Common myeloid progenitor, CD34-positive (primary cell): ENCODE measurements at regions not wholly inside any gene's neighbourhood (a gene's known extent, or its start where the extent isn't known, plus 50 kb on each side); places are given as distances from the start of the nearest gene placed in this dataset.
A peak's percentile ranks its signal among the peaks of the same experiment; 100 is the strongest.

Experiments used
- CTCF ChIA-PET: fragments of 350-600 bp; sonication (Branson Sonifier 250); formaldehyde crosslinking; loops from one replicate; lab custom pipeline; 2021; ENCODE audit warnings: antibody characterized with exemption; lab: Charles Lee
- POLR2A ChIA-PET: fragments of 350-600 bp; sonication (Branson Sonifier 250); formaldehyde crosslinking; loops from one replicate; lab custom pipeline; 2021; ENCODE audit warnings: antibody characterized with exemption; lab: Charles Lee
- DNase-seq, 3 donors: peaks; one replicate each; pipeline versions ENCODE4 v3.0.0 to v3.0.0-alpha.2; 2013
- H3K27ac ChIP-seq, 2 experiments: 1 replicate in 1 of 2; 2 replicates in 1 of 2; pipeline ENCODE4 v1.7.0; 2013; ENCODE audit warnings: inconsistent platforms in 2 of 2, low read length in 2 of 2, mild to moderate bottlenecking in 2 of 2, low read depth in 1 of 2, moderate library complexity in 1 of 2; ENCODE audit not compliant: severe bottlenecking in 2 of 2, insufficient read depth in 1 of 2, poor library complexity in 1 of 2
- H3K27me3 ChIP-seq, 5 experiments: replicated peaks in 2 of 5; 1 replicate in 3 of 5; 2 replicates in 2 of 5; pipeline versions ENCODE4 v1.6.1 to v1.7.0; 2013; ENCODE audit warnings: low read length in 4 of 5, mild to moderate bottlenecking in 2 of 5, moderate library complexity in 2 of 5, inconsistent platforms in 1 of 5; ENCODE audit not compliant: insufficient read depth in 5 of 5, control insufficient read depth in 4 of 5
- H3K36me3 ChIP-seq, 4 experiments: 1 replicate in 2 of 4; 2 replicates in 2 of 4; pipeline versions ENCODE4 v1.6.1 to v1.7.0; 2013; ENCODE audit warnings: low read length in 3 of 4, control low read depth in 1 of 4, mild to moderate bottlenecking in 1 of 4; ENCODE audit not compliant: control insufficient read depth in 4 of 4, insufficient read depth in 4 of 4
- H3K4me1 ChIP-seq, 4 experiments: 1 replicate in 3 of 4; 2 replicates in 1 of 4; pipeline versions ENCODE4 v1.6.1 to v1.7.1; 2013; ENCODE audit warnings: low read length in 3 of 4, mild to moderate bottlenecking in 3 of 4, control low read depth in 1 of 4, inconsistent platforms in 1 of 4, moderate library complexity in 1 of 4; ENCODE audit not compliant: control insufficient read depth in 4 of 4, insufficient read depth in 4 of 4; ENCODE audit errors: control extremely low read depth in 1 of 4
- H3K4me3 ChIP-seq, 7 experiments: 1 replicate in 4 of 7; 2 replicates in 3 of 7; pipeline versions ENCODE4 v1.5.1 to v1.7.0; 2013; ENCODE audit warnings: mild to moderate bottlenecking in 7 of 7, low read length in 6 of 7, moderate library complexity in 6 of 7, inconsistent platforms in 2 of 7, low read depth in 2 of 7, control low read depth in 1 of 7; ENCODE audit not compliant: insufficient read depth in 4 of 7, control insufficient read depth in 1 of 7; ENCODE audit errors: extremely low read depth in 1 of 7
- H3K9me3 ChIP-seq, 5 experiments: 1 replicate in 4 of 5; 2 replicates in 1 of 5; pipeline versions ENCODE4 v1.6.1 to v1.7.1; 2013; ENCODE audit warnings: low read length in 4 of 5, mild to moderate bottlenecking in 2 of 5, inconsistent platforms in 1 of 5, low read depth in 1 of 5, moderate library complexity in 1 of 5; ENCODE audit not compliant: control insufficient read depth in 4 of 5, insufficient read depth in 2 of 5; ENCODE audit errors: control extremely low read depth in 1 of 5
- WGBS: methylation state at CpG from one replicate; pipeline ENCODE4 v1.1.5; 2013; ENCODE audit not compliant: insufficient coverage; 5-methylcytosine and 5-hydroxymethylcytosine counted together

- CTCF ChIA-PET = no interaction called here
- Histone ChIP-seq H3K36me3 (no peaks in the 10 kb centered on the region), H3K9me3 (no peaks in the 10 kb centered on the region), H3K4me3 (no peak overlapping the region), H3K27ac (no peak overlapping the region), H3K27me3 (peaks cover 5 to 32% (median 22%) of the 10 kb centered on the region in 5 experiments), H3K4me1 (peaks cover 0 to 14% (median 10%) of the 10 kb centered on the region in 4 experiments)
- DNase-seq = no peak
- WGBS = 87% methylated on average over 6 of the region's 6 CpGs
- POLR2A ChIA-PET = no interaction called here
Observed at GRCh38 chr13:108500711-108501110, 128.7 kb upstream of the MYO16 start.

DNA sequence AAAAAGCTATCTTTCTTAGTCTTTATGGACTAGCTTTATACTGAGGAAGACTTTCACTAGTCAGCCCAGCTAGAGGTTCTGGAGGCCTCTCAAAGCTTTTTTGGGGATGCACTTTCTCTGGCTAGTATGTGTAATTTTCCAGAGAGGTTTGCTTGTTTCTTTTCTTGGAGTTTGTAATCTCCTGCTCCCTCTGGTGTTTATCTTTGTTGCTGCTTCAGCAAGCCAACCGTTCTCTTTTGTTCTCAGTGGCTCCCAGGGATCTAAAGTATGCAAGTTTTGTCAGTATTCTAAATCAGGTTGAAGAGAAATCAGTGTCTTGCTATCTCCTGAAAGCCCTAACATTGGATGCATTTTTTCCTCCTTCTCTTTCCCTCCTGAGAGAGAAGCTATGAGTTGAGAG lies 121.1 kb upstream of the MYO16 start:
- peak; percentile 44 to 65 (median 60) for DNase-seq
- Histone ChIP-seq H3K27me3 (no peaks in the 10 kb centered on the region), H3K4me3 (no peak overlapping the region), H3K4me1 (no peaks in the 10 kb centered on the region), H3K9me3 (peaks cover 0 to 5% (median 0%) of the 10 kb centered on the region in 5 experiments), H3K36me3 (no peaks in the 10 kb centered on the region), H3K27ac (no peak overlapping the region)
- ChIA-PET POLR2A (no interaction called here), CTCF (interaction anchor here (0.6 to 4.9 kb wide), 18 partner anchors 10 to 339 kb away, joined by 3 to 32 read pairs (median 4); partner anchors contain the start of gene TNFSF13B)
- 14% methylated on average over 1 of the region's 1 CpG for whole genome bisulfite sequencing

DNA sequence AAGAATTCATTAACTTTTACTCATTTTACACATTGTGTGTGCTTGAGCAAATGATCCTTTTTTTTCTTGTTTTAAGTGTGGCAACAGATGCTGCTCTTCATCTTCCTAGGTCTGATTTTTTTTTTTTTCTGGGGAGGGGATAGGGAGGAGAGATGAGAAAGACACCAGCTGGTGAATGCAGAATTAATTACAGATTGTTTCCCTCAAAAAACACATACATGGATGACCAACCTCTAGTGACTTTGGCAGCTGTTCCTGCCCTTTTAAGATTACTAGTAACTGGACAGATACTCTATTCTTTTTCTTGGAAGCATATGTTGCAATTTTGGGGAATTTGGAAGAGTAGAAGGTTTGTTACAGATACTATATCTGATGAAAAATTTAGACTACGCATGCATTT lies 103.6 kb upstream of the MYO16 start:
- Histone ChIP-seq H3K9me3 (no peaks in the 10 kb centered on the region), H3K4me3 (no peak overlapping the region), H3K4me1 (no peaks in the 10 kb centered on the region), H3K36me3 (no peaks in the 10 kb centered on the region), H3K27me3 (peaks cover 0 to 5% (median 0%) of the 10 kb centered on the region in 5 experiments), H3K27ac (no peak overlapping the region)
- no peak for DNase-seq
- ChIA-PET CTCF (no interaction called here), POLR2A (no interaction called here)
- no CpG with 5 or more reads among the region's 1 CpG for WGBS

DNA sequence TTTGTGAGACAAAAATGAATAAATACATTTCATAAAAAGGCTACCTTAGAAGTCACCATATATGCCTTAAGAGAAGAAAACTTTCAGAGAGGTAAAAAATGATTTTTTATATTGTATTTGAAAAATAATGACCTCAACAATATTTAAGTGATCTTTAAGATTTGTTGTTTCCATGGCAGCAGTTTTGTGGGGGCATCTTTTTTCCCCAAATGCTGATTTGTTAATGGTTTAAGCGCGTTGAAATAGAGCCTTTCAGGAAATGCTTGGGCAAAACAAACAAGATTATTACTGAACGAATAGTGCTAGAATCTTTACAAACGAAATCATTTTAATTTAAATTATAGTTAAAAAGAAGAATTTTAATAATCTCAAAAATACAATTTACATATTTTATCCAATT lies 103.1 kb upstream of the MYO16 start:
- peaks cover 0 to 5% (median 0%) of the 10 kb centered on the region in 5 experiments for H3K27me3 ChIP-seq
- H3K27ac ChIP-seq = no peak overlapping the region
- no peaks in the 10 kb centered on the region for H3K9me3 ChIP-seq
- WGBS = no CpG with 5 or more reads among the region's 4 CpGs
- H3K4me3 ChIP-seq = no peak overlapping the region
- H3K36me3 ChIP-seq = no peaks in the 10 kb centered on the region
- ChIA-PET CTCF (no interaction called here), POLR2A (no interaction called here)
- no peaks in the 10 kb centered on the region for H3K4me1 ChIP-seq
- no peak for DNase-seq

DNA sequence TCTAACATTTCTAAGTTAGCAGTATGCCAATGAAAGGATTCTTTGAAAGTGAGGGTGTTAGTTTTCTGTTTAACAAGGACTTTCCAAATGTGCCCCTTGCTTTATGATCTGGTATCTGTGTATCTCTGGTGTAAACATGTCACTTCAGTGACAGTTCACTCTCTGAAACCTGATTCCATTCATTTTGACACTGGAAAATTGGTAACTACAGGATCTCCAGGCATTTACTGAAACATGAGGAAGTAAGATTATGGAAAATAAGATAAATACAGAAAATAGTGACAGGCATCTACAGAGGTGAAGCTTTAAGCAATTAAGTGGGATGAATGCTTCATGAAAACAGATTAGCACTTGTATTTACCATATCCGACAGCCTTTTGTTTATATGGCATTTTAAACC lies 101.6 kb upstream of the MYO16 start:
- H3K4me1 ChIP-seq = no peaks in the 10 kb centered on the region
- H3K27me3 ChIP-seq = peaks cover 0 to 5% (median 2%) of the 10 kb centered on the region in 5 experiments
- no peaks in the 10 kb centered on the region for H3K9me3 ChIP-seq
- POLR2A ChIA-PET = no interaction called here
- no peak overlapping the region for H3K4me3 ChIP-seq
- H3K27ac ChIP-seq = no peak overlapping the region
- CTCF ChIA-PET = no interaction called here
- no peak for DNase-seq
- no peaks in the 10 kb centered on the region for H3K36me3 ChIP-seq
- no CpG with 5 or more reads among the region's 1 CpG for WGBS

- ChIA-PET CTCF (interaction anchor here (1.2 kb wide), 1 partner anchor 19 kb away, joined by 3 read pairs; no protein-coding TSS in a partner anchor), POLR2A (interaction anchor here (0.6 kb wide), 1 partner anchor 35 kb away, joined by 3 read pairs; no protein-coding TSS in a partner anchor)
- no peak for DNase-seq
- Histone ChIP-seq H3K9me3 (no peaks in the 10 kb centered on the region), H3K4me3 (no peak overlapping the region), H3K27ac (no peak overlapping the region), H3K4me1 (no peaks in the 10 kb centered on the region), H3K27me3 (peaks cover 0 to 5% (median 2%) of the 10 kb centered on the region in 5 experiments), H3K36me3 (no peaks in the 10 kb centered on the region)
- WGBS = 0% methylated on average over 1 of the region's 2 CpGs
Observed at GRCh38 chr13:108528303-108528702, 101.1 kb upstream of the MYO16 start.

DNA sequence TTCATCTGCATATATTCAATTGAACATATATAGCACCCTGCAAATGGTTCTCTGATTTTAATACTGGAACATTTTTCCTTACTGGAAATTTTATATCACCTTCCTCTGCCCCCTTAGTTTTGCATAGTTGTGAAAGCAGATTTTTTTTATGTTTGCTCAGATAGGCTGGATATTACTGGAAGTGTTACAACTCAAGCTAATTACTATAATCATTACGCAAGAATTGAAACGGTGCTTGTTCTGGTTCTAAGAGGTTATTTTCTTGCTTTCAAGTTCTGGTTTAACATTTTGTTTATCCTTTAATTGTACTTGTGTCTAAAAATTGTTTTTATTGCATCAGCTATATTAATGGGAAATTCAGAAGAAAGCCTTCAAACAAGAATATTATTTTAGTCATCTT lies 95.6 kb upstream of the MYO16 start:
- ChIA-PET POLR2A (no interaction called here), CTCF (interaction anchor here (0.8 kb wide), 1 partner anchor 25 kb away, joined by 3 read pairs; no protein-coding TSS in a partner anchor)
- DNase-seq = no peak
- no CpG with 5 or more reads among the region's 2 CpGs for WGBS
- Histone ChIP-seq H3K9me3 (no peaks in the 10 kb centered on the region), H3K27me3 (peaks cover 0 to 2% (median 0%) of the 10 kb centered on the region in 5 experiments), H3K27ac (no peak overlapping the region), H3K4me1 (no peaks in the 10 kb centered on the region), H3K36me3 (no peaks in the 10 kb centered on the region), H3K4me3 (no peak overlapping the region)
